ENCODE measurements at regions not wholly inside any gene's neighbourhood (a gene's known extent, or its start where the extent isn't known, plus 50 kb on each side); places are given as distances from the start of the nearest gene placed in this dataset.

GRCh38 chr11:26072614-26073153 lies 259.2 kb upstream of the ANO3 start:
- no peak for TF ChIP-seq EZH2 (IDR thresholded peaks at IDR 0.05; ENCODE audit: borderline replicate concordance, low read depth, low read length, severe bottlenecking)
- TF ChIP-seq CTCF (IDR thresholded peaks at IDR 0.05; ENCODE audit: borderline replicate concordance, extremely low read depth, low read length, poor library complexity, severe bottlenecking) = no peak

All from DND-41 (cell line).